ENCODE measurements at regions not wholly inside any gene's neighbourhood (a gene's known extent, or its start where the extent isn't known, plus 50 kb on each side); places are given as distances from the start of the nearest gene placed in this dataset.

- TF ChIP-seq CTCF (IDR thresholded peaks at IDR 0.05) (no peak), EZH2 (IDR thresholded peaks at IDR 0.05) (no peak)
Measured at GRCh38 chr6:12530345-12530744, 186.2 kb upstream of the PHACTR1 start.
